ENCODE measurements at regions not wholly inside any gene's neighbourhood (a gene's known extent, or its start where the extent isn't known, plus 50 kb on each side); places are given as distances from the start of the nearest gene placed in this dataset.
"Not testable (repeated sequence)": the region's sequence is repeated elsewhere in the genome, so short reads cannot be mapped to it uniquely, and the experiment has no call there.

DNA sequence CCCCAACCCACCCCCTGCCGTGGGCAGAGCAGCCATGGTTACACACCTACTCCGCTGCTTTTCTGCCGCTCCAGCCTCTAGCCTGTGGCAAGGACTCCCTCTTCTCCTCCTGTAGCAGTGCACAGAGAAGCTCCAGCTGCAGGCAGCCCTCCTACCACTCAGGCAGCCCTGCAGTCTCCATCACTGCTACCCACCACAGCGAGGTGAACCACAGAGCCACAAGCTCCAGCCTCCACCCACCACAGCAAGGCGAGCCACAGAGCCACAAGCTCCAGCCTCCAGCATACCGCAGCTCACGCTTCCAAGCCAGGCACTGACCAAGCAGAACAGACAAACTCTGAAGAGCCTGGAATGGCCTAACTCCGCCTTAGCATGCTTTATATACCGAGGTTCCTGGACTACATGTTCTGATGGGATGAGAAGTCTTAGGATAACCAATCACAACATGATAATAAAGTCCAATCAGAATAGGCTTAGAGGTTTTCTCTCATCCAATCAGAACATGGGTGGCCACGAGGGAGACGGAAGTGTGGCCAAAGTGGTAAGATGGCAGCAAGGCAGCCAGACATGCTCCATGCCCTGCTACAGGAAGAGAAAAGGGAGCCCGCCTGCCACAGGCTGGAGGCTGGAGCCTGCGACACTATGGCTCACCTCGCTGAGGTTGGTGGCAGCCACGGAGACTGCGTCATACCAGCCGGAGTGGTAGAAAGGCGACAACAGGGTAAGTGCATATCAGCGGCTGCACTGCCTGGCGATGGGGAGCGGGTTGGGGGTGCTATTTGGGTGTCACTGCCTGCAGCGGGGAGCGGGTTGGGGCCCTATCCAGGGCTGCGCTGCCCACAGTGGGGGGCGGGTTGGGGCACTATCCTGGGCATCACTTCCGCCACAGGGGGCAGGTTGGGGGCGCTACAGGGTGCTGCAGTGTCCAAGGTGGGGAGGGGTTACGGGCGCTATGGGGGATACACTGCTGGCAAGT, 75.8 kb upstream of the PCAT7 start:
- no peak overlapping the region for H3K9ac ChIP-seq (ENCODE audit: low read depth, low read length)
- H3K9me3 ChIP-seq (ENCODE audit: insufficient read depth, low read depth, low read length): peaks cover 8% of the 10 kb centered on the region; the same call in 1 of the 2 replicates
- H3K4me3 ChIP-seq (ENCODE audit: low read length): no peak overlapping the region
- H3K4me1 ChIP-seq (ENCODE audit: insufficient read depth, low read length): no peaks in the 10 kb centered on the region
- no peaks in the 10 kb centered on the region for H3K36me3 ChIP-seq (ENCODE audit: insufficient read depth, low read length)
- WGBS: 95% methylated on average over 28 of the region's 29 CpGs
- H3K27me3 ChIP-seq (ENCODE audit: insufficient read depth, low read length): no peaks in the 10 kb centered on the region
- no peak overlapping the region for H3K27ac ChIP-seq (ENCODE audit: low read depth, low read length)

DNA sequence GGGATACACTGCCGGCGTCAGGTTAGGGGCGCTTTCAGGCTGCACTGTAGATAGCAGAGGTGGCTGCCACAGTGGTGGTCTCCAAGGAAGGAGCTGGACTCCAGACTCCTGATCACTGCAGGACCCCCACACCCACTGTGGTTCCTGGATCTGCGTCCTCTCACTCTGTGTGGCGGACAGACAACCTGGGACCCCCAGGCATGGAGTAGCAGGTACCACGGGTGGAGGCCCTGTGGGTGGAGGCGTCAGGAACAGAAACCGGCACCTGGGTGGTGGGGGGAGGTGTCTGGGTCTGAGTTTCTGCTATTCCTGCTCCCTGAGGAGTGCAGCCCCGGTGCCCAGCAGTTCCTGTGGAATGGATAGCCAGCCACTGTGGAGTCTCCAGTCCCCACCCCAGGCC, 75.1 kb upstream of the PCAT7 start:
- no peaks in the 10 kb centered on the region for H3K27me3 ChIP-seq (ENCODE audit: insufficient read depth, low read length)
- no peaks in the 10 kb centered on the region for H3K36me3 ChIP-seq (ENCODE audit: insufficient read depth, low read length)
- 83% methylated on average over 9 of the region's 9 CpGs for WGBS
- H3K4me3 ChIP-seq (ENCODE audit: low read length): no peak overlapping the region
- H3K4me1 ChIP-seq (ENCODE audit: insufficient read depth, low read length): no peaks in the 10 kb centered on the region
- no peak overlapping the region for H3K9ac ChIP-seq (ENCODE audit: low read depth, low read length)
- H3K9me3 ChIP-seq (ENCODE audit: insufficient read depth, low read depth, low read length): peaks cover 6% of the 10 kb centered on the region; the same call in 1 of the 2 replicates
- no peak overlapping the region for H3K27ac ChIP-seq (ENCODE audit: low read depth, low read length)

DNA sequence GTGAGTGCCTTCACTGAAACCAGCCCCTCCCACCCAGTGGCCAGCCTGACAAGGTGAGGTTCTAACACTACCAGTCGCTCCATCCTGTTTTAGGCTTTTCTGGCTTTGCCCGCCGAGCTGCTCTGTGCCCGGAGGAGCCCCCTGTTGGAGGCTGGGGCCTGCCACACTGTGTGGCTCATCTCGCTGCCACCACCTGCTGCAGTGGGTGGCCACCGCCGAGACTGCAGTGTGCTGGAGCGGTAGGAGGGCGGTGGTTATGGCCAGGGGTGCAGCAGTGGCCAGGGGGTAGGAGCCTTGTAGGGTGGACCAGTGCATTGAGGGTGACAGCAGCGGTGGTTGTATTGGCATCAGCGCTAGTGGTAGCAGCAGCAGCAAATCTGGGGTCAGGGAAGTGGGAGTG, 74.7 kb upstream of the PCAT7 start:
- peaks cover 6% of the 10 kb centered on the region; the same call in 1 of the 2 replicates for H3K9me3 ChIP-seq (ENCODE audit: insufficient read depth, low read depth, low read length)
- H3K4me1 ChIP-seq (ENCODE audit: insufficient read depth, low read length): no peaks in the 10 kb centered on the region
- no peaks in the 10 kb centered on the region for H3K36me3 ChIP-seq (ENCODE audit: insufficient read depth, low read length)
- H3K4me3 ChIP-seq (ENCODE audit: low read length): no peak overlapping the region
- no peak overlapping the region for H3K9ac ChIP-seq (ENCODE audit: low read depth, low read length)
- H3K27me3 ChIP-seq (ENCODE audit: insufficient read depth, low read length): no peaks in the 10 kb centered on the region
- 84% methylated on average over 11 of the region's 11 CpGs for WGBS
- no peak overlapping the region for H3K27ac ChIP-seq (ENCODE audit: low read depth, low read length)

DNA sequence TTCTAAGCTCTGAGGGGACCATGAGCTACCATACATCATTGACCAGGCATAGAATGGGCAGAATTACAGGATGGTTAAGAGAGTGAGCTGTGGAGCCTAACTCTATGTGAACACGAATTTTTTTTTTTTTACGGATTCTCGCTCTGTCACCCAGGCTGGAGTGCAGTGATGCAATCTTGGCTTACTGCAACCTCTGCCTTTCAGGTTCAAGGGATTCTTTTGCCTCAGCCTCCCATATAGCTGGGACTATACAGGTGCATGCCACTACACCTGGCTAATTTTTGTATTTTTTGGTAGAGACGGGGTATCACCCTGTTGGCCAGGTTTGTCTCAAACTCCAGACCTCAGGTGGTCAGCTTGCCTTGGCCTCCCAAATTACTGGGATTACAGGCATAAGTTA, 72.8 kb upstream of the PCAT7 start:
- Histone ChIP-seq H3K4me1 (ENCODE audit: insufficient read depth, low read length) (no peaks in the 10 kb centered on the region), H3K27me3 (ENCODE audit: insufficient read depth, low read length) (no peaks in the 10 kb centered on the region), H3K9ac (ENCODE audit: low read depth, low read length) (no peak overlapping the region), H3K4me3 (ENCODE audit: low read length) (no peak overlapping the region), H3K27ac (ENCODE audit: low read depth, low read length) (no peak overlapping the region), H3K36me3 (ENCODE audit: insufficient read depth, low read length) (no peaks in the 10 kb centered on the region), H3K9me3 (ENCODE audit: insufficient read depth, low read depth, low read length) (peaks cover 6% of the 10 kb centered on the region; the same call in 1 of the 2 replicates)
- WGBS: 94% methylated on average over 4 of the region's 4 CpGs

DNA sequence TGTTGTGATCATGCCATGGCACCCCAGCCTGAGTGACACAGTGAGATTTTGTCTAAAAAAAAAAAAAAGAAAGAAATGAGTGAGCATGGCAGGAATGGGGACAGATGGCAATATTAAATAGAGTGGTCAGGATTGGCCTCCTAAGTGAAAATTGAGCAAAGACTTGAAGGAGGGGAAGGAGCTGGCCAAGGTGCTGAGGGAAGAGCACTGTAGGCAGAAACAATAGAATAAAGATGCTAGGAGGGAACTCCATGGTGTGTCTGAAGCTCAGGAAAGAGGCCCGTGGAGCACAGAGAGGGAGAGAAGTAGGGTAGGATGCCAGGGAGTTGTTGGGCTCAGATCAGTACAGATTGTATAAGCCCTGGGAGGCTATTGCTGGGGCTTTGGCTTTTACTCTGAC, 64.4 kb upstream of the PCAT7 start:
- Histone ChIP-seq H3K4me1 (ENCODE audit: insufficient read depth, low read length) (no peaks in the 10 kb centered on the region), H3K36me3 (ENCODE audit: insufficient read depth, low read length) (no peaks in the 10 kb centered on the region), H3K27me3 (ENCODE audit: insufficient read depth, low read length) (no peaks in the 10 kb centered on the region), H3K9me3 (ENCODE audit: insufficient read depth, low read depth, low read length) (no peaks in the 10 kb centered on the region), H3K4me3 (ENCODE audit: low read length) (no peak overlapping the region), H3K27ac (ENCODE audit: low read depth, low read length) (no peak overlapping the region), H3K9ac (ENCODE audit: low read depth, low read length) (no peak overlapping the region)
- WGBS: 60% methylated on average over 1 of the region's 1 CpG

DNA sequence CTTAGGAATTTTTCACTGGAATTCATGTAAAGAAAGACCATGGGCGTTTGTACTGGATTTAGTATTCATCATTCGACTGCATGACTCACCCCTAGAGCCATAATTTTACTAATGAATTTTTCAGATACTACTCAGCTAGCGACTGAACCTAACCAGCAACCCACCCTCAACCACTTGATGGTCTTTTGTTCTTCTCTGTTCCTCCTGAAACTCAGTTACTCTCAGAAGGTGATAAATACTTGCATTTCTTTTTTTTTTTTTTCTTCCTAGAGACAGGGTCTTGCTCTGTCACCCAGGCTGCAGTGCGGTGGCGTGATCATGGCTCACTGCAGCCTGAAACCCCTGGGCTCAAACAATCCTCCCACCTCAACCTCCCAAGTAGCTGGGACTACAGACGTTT, 62.8 kb upstream of the PCAT7 start:
- 87% methylated on average over 6 of the region's 6 CpGs for WGBS
- not testable (repeated sequence) for H3K9ac ChIP-seq (ENCODE audit: low read depth, low read length); H3K27ac ChIP-seq (ENCODE audit: low read depth, low read length); H3K9me3 ChIP-seq (ENCODE audit: insufficient read depth, low read depth, low read length); H3K4me1 ChIP-seq (ENCODE audit: insufficient read depth, low read length); H3K4me3 ChIP-seq (ENCODE audit: low read length); H3K36me3 ChIP-seq (ENCODE audit: insufficient read depth, low read length); H3K27me3 ChIP-seq (ENCODE audit: insufficient read depth, low read length)

DNA sequence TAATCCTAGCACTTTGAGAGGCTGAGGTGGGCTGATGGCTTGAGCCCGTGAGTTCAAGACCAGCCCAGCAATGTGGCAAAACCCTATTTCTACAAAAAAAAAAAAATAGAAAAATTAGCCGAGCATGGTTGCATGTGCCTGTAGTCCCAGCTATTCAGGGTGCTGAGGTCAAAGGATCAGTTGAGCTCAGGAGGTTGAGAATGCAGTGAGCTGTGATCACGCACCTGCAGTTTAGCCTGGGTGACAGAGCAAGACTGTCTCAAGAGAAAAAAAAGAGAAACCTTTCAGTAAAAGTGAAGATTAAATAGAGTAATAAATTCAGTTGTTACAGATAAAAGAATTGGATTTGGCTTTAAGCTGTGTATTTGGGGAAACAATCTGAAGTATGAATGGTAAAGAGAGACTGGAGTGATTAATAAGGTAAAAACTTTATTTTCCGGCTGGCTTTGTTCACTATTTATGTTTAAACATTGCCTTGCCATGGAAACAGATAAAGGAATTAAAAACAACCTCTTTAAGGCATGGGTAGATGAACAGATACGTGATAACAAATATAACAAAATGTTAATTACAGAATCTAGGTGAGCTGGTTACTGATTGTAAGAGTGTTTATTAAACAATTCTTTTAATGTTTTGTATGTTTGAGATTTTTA, 56.0 kb upstream of the PCAT7 start:
- Histone ChIP-seq H3K36me3 (ENCODE audit: insufficient read depth, low read length) (no peaks in the 10 kb centered on the region), H3K4me1 (ENCODE audit: insufficient read depth, low read length) (no peaks in the 10 kb centered on the region), H3K27me3 (ENCODE audit: insufficient read depth, low read length) (no peaks in the 10 kb centered on the region), H3K9ac (ENCODE audit: low read depth, low read length) (no peak overlapping the region), H3K4me3 (ENCODE audit: low read length) (no peak overlapping the region), H3K9me3 (ENCODE audit: insufficient read depth, low read depth, low read length) (no peaks in the 10 kb centered on the region), H3K27ac (ENCODE audit: low read depth, low read length) (no peak overlapping the region)
- 85% methylated on average over 4 of the region's 5 CpGs for WGBS

DNA sequence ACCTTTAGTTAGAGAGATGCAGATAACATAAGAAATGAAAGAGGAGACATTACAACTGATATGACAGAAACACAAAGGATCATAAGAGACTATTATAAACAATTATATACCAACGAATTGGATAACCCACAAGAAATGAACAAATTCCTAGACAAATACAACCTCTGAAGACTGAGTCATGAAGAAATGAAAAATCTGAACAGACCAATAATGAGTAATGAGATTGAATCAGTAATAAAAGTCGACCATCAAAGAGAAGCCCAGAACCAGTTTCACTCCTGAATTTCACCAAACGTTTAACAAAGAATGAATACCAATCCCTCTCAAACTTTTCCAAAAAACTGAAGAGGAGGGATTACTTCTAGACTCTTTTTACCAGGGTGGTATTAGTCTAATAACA, 50.5 kb upstream of the PCAT7 start:
- WGBS: no CpG with 5 or more reads among the region's 3 CpGs

More for the DNA sequence above, 50.5 kb upstream of the PCAT7 start:
- Histone ChIP-seq H3K36me3 (ENCODE audit: insufficient read depth, low read length) (no peaks in the 10 kb centered on the region), H3K27me3 (ENCODE audit: insufficient read depth, low read length) (no peaks in the 10 kb centered on the region), H3K4me3 (ENCODE audit: low read length) (no peak overlapping the region), H3K27ac (ENCODE audit: low read depth, low read length) (no peak overlapping the region), H3K4me1 (ENCODE audit: insufficient read depth, low read length) (no peaks in the 10 kb centered on the region), H3K9ac (ENCODE audit: low read depth, low read length) (no peak overlapping the region), H3K9me3 (ENCODE audit: insufficient read depth, low read depth, low read length) (no peaks in the 10 kb centered on the region)
